Left lung (tissue), 4 donors: ENCODE measurements at regions not wholly inside any gene's neighbourhood (a gene's known extent, or its start where the extent isn't known, plus 50 kb on each side); places are given as distances from the start of the nearest gene placed in this dataset.

Source experiments
- ATAC-seq: fragments of 200-7000 bp; cut with Tn5 transposase; one replicate; pipeline ENCODE4 v1.9.1; 2020; ENCODE audit warnings: moderate library complexity
- DNase-seq, 4 donors: peaks; one replicate each; pipeline ENCODE4 v3.0.0-alpha.2; 2013 to 2020
- H3K27ac ChIP-seq, 2 donors: fragments of 200-600 bp; sonication (generic) in 1 of 2; one replicate each; pipeline versions ENCODE4 v1.5.0 to v1.8.0; 2020 to 2021
- H3K27me3 ChIP-seq, 2 donors: fragments of 200-600 bp; sonication (generic) in 1 of 2; one replicate each; pipeline versions ENCODE4 v1.5.0 to v1.8.0; 2020 to 2021
- H3K36me3 ChIP-seq, 2 donors: fragments of 200-600 bp; sonication (generic) in 1 of 2; one replicate each; pipeline versions ENCODE4 v1.5.0 to v1.8.0; 2020 to 2021
- H3K4me1 ChIP-seq, 2 donors: fragments of 200-600 bp; one replicate each; pipeline ENCODE4 v1.8.0; 2021
- H3K4me3 ChIP-seq, 2 donors: fragments of 200-600 bp; sonication (generic) in 1 of 2; one replicate each; pipeline versions ENCODE4 v1.5.0 to v1.8.0; 2020 to 2021; ENCODE audit warnings: mild to moderate bottlenecking in 1 of 2
- H3K9me3 ChIP-seq, 2 donors: fragments of 200-600 bp; sonication (generic) in 1 of 2; one replicate each; pipeline versions ENCODE4 v1.5.0 to v1.8.0; 2020 to 2021
- intact Hi-C, 2 donors: fragments of 100-400 bp; cut with DNase I; formaldehyde crosslinking; loops; one replicate each; pipeline versions ENCODE4 v1.11.2 to v1.14.2; 2022
- TF ChIP-seq, protein P1 (sequence below), 2 donors: fragments of 200-600 bp; sonication (generic) in 1 of 2; IDR thresholded peaks; one replicate each; pipeline versions ENCODE4 v1.5.0 to v1.8.0; 2021; ENCODE audit warnings: antibody characterized with exemption in 2 of 2
- donor health status: DM: no; HTN: yes; CAD: no.
- donor health status: DM: no; HTN: no; CAD: no.

DNA sequence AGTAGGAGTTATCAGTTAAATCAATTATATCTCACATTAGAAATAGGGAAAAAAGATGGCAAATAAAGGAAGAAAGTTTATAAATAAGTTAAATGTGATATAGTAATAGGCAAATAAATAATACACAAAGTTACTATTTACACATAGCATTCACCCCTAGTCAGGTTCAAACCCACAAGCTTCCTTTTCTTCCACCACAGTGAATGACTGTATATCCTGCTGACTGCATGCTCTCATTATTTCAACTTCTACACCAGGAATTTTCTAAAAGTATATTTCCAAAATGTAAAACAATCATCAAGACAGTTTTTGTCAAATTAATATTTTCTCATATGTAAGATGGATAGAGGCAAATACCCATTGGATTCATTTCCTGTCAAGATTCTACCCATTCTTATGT lies 548.6 kb upstream of the SLITRK5 start:
- TF ChIP-seq, protein P1, sequence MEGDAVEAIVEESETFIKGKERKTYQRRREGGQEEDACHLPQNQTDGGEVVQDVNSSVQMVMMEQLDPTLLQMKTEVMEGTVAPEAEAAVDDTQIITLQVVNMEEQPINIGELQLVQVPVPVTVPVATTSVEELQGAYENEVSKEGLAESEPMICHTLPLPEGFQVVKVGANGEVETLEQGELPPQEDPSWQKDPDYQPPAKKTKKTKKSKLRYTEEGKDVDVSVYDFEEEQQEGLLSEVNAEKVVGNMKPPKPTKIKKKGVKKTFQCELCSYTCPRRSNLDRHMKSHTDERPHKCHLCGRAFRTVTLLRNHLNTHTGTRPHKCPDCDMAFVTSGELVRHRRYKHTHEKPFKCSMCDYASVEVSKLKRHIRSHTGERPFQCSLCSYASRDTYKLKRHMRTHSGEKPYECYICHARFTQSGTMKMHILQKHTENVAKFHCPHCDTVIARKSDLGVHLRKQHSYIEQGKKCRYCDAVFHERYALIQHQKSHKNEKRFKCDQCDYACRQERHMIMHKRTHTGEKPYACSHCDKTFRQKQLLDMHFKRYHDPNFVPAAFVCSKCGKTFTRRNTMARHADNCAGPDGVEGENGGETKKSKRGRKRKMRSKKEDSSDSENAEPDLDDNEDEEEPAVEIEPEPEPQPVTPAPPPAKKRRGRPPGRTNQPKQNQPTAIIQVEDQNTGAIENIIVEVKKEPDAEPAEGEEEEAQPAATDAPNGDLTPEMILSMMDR (IDR thresholded peaks at IDR 0.05) = no peak
- H3K27ac ChIP-seq = no peak overlapping the region
- no peak overlapping the region for H3K4me3 ChIP-seq
- intact Hi-C loops = no loop called here
- H3K9me3 ChIP-seq = no peaks in the 10 kb centered on the region
- DNase-seq (no peak), ATAC-seq (no peak)
- H3K4me1 ChIP-seq = no peaks in the 10 kb centered on the region
- no peaks in the 10 kb centered on the region for H3K36me3 ChIP-seq
- no peaks in the 10 kb centered on the region for H3K27me3 ChIP-seq

DNA sequence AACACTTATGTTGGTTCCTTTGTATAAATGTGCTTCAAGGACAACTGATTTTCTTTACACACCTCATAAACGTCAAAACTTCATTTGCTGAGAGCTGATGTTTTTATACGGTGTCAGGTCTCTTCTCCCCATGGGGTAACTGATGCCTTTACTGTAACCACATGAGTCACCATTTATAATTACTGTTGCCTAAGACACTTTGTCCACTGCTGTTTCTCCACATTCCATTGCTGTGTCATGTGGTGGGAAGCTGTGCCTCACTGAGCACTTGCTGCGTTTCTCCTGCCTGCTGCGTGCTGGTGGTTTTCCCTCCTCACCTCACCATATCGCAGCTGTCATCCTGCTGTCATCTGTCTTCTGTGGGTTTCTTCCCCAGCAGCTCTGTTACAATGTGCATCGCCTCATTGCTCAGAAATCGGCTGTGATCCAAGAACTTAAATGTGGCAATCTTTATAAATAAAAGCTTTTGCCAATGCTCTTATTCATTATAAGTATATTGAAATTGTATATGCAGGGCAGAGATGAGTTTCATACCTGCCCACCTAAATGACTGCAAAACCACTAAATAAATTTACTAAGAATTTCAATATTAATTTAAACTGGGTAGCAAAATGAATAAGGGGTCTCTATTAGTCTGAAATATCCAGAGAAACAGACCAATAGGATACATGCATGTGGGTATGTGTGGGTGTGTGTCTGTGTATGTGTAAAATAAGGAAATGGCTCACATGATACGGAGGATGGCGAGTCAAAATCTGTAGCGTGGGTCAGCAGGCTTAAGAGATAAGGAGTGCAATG lies 547.0 kb upstream of the SLITRK5 start:
- intact Hi-C loops = no loop called here
- no peaks in the 10 kb centered on the region for H3K9me3 ChIP-seq
- ATAC-seq (peak; percentile 76), DNase-seq (peak in 1 of 4 donors; percentile 19)
- H3K4me3 ChIP-seq = no peak overlapping the region
- no peak overlapping the region for H3K27ac ChIP-seq
- TF ChIP-seq, protein P1 (IDR thresholded peaks at IDR 0.05) = no peak
- no peaks in the 10 kb centered on the region for H3K36me3 ChIP-seq
- H3K4me1 ChIP-seq = no peaks in the 10 kb centered on the region
- no peaks in the 10 kb centered on the region for H3K27me3 ChIP-seq

GRCh38 chr13:87124785-87125074 lies 546.4 kb upstream of the SLITRK5 start:
- Histone ChIP-seq H3K9me3 (no peaks in the 10 kb centered on the region), H3K36me3 (no peaks in the 10 kb centered on the region), H3K4me1 (no peaks in the 10 kb centered on the region), H3K4me3 (no peak overlapping the region), H3K27ac (no peak overlapping the region), H3K27me3 (no peaks in the 10 kb centered on the region)
- ATAC-seq = no peak
- TF ChIP-seq, protein P1 (IDR thresholded peaks at IDR 0.05) = no peak
- intact Hi-C loops = no loop called here
- DNase-seq = no peak

DNA sequence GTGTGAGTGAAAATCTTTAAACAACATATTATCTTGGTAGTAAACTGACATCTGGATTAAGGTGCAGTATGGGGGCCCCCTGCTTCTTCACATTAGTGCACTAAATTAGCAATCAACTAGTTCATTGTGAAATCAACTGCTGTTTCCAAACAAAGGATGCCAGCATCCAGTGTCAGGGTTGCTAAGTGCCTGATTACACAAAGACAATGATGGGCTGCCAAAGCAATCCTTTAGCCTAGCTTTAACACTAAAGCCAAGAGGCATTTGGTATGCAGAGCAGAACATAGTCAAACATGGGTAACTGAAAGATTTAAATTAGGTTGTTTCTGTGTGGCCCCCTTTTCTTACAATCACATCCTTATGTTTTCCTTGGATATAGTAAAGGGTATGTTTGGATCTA lies 543.1 kb upstream of the SLITRK5 start:
- intact Hi-C loops = no loop called here
- Histone ChIP-seq H3K4me1 (no peaks in the 10 kb centered on the region), H3K36me3 (no peaks in the 10 kb centered on the region), H3K9me3 (no peaks in the 10 kb centered on the region), H3K4me3 (no peak overlapping the region), H3K27ac (no peak overlapping the region), H3K27me3 (no peaks in the 10 kb centered on the region)
- TF ChIP-seq, protein P1 (IDR thresholded peaks at IDR 0.05) = no peak
- ATAC-seq = no peak
- DNase-seq = no peak

DNA sequence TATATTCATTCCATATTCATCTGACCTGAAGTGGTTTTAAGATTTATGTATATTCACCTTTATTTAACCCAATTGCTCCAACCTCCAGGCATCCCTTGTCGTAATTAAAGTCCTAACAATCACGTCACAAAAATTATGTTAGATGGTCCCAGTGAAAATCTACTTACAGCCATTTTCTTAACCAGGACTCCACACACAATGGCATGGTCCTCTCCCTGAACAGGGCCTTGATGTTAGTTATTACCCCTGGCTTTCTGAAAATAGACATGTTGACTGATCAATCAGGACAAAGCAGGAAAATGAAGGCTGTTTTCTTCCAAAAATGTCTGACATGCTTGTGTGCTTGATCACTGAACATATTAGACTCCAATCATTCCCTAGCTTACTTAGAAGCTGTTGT lies 542.7 kb upstream of the SLITRK5 start:
- Histone ChIP-seq H3K27me3 (no peaks in the 10 kb centered on the region), H3K27ac (no peak overlapping the region), H3K4me1 (no peaks in the 10 kb centered on the region), H3K36me3 (no peaks in the 10 kb centered on the region), H3K4me3 (no peak overlapping the region), H3K9me3 (no peaks in the 10 kb centered on the region)
- ATAC-seq = no peak
- no peak for DNase-seq
- intact Hi-C loops = no loop called here
- TF ChIP-seq, protein P1 (IDR thresholded peaks at IDR 0.05) = no peak
